NCI-H2081 (cell line): ENCODE measurements at regions not wholly inside any gene's neighbourhood (a gene's known extent, or its start where the extent isn't known, plus 50 kb on each side); places are given as distances from the start of the nearest gene placed in this dataset.
A peak's percentile ranks its signal among the peaks of the same experiment; 100 is the strongest.

Experiments
- DNase-seq, 2 experiments: peaks; one replicate each; lab custom pipeline; 2025; lab: John Stamatoyannopoulos, UW

DNA sequence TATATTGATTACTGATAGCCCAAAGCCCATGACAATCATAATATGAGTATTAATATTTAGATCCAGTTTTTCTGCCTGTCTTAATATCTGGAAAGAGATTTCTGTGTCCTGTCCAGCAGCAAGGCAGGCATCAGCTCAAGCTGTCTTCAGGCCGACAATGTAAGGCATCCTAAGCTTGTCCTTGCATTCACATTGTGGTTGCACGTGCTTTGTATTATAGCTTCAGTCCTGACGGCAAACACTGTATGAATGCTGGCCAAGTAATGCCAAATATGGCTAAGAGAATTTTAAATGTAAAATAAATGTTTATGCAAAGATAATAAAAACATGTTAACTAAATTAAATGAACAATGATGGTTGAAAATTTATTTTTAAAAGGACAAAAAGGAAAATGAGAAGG, 255.7 kb upstream of the RPS6KA3 start:
- no peak for DNase-seq

- DNase-seq: no peak
Measured at GRCh38 chrX:20521222-20521621, 254.5 kb upstream of the RPS6KA3 start.

DNA sequence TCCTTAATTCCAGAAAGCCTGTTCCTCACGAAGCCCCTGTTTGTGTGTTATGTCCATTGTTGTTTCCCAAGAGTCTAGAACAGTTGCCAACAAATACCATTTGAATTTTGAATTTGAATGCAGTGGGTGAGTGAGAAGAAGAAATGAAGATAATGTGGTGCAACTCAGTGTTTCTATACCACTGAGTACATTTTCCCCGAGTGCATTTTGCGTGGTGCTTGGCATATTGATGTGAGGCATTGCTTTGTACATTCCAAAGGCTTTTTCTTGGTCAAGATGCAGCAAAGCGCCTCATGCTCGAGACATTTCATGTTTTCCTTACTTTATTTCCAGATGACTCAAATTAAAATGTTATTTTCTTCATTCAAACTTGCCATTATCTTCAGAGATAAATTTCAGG, 253.1 kb upstream of the RPS6KA3 start:
- no peak for DNase-seq

- DNase-seq: no peak
Measured at GRCh38 chrX:20519146-20519545, 252.4 kb upstream of the RPS6KA3 start.

- DNase-seq: no peak
Measured at GRCh38 chrX:20517565-20517964, 250.9 kb upstream of the RPS6KA3 start.

GRCh38 chrX:20515841-20516461, 249.2 kb upstream of the RPS6KA3 start:
- no peak for DNase-seq

GRCh38 chrX:20514358-20514757, 247.6 kb upstream of the RPS6KA3 start:
- DNase-seq: no peak

GRCh38 chrX:20513185-20513584, 246.5 kb upstream of the RPS6KA3 start:
- no peak for DNase-seq

GRCh38 chrX:20511792-20512191, 245.1 kb upstream of the RPS6KA3 start:
- no peak for DNase-seq

GRCh38 chrX:20507901-20508620, 241.4 kb upstream of the RPS6KA3 start:
- no peak for DNase-seq

- DNase-seq: no peak
Measured at GRCh38 chrX:20506739-20507138, 240.0 kb upstream of the RPS6KA3 start.

- DNase-seq: no peak
Measured at GRCh38 chrX:20500949-20501348, 234.2 kb upstream of the RPS6KA3 start.

DNA sequence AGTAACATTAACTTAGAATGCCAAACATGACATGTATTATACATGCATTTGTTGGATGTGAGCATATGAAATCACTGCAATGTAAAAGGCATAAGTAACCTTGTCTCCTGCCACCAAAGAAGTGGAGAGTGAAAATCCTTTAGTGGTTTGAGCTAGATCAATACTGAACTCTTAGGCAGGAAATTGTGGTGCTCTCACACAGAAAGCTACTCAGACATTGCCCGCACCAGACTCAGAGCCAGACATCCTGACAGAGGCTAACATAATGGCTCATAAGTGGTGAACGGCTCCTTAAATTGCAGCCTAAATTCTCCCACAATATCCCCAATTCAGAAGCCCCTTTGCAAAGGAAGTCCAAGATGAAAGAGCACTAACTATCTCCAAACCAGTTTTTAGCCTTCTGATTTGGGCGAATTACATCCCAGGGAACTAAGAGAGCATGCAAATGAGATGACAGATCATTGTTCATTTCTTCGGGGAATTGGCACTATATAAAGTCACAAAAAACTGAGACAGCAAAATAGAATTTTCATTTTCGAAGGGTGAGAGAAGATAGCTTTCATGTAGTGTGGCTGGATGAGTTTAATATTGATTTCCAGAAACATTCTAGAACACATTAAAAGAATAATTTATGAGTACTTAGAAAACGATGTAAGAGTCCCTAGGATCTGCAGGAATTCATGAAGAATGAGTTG, 233.6 kb upstream of the RPS6KA3 start:
- DNase-seq: no peak

DNA sequence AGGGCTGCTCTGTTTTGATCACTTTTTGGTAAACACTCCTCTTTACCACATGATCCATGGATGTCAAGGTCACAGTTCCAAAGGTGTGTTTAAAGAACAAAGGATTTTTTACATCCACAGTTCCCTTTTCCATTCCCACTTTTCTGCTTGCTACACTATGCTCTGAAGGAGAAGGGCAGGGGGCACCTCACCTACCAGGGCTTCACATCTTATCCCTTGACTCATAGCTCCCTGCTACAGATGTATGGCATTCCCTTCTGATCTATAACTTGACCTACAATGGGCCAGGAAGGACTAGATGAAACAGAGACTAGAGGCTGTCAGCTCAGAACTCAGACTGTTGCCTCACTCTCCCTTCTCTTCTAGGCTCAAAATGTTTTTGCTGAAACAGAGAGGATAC, 233.1 kb upstream of the RPS6KA3 start:
- no peak for DNase-seq

DNA sequence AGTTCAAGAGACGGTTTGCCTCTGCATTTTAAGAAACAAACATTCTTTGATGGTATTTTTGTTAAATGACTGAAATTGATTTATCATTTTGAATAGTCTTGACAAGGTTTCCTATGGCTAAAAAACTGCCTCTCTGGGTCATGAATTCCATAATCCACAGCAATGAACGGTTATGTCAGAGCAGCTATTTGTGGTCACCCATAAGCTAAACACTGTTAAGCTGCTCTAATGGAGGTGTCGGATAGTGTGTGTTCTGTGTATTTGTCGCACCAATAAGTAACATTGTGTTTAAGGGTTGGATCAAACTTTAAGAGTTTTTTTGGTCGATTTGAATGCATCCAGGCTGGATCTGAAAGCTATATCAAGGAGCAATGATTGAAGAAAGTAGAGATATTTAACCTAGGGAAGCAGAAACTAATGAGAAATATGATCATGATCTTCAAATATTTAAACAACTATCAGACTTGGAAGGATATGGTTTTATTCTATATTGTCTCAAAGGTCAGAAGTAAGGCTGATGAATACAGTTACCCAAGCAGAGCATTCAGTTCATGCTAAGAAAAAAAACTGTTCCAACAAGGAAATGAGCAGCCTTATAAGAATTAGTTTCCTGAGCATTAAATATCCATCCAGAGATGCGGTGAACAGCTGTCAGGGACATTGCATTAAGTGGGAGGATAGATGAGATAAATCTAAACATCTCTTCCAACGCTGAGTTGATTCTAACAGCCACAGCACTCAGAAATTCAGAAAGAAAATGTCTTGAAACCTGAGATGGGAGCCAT, 232.3 kb upstream of the RPS6KA3 start:
- no peak for DNase-seq

- DNase-seq: no peak
Measured at GRCh38 chrX:20495575-20495974, 228.9 kb upstream of the RPS6KA3 start.

DNA sequence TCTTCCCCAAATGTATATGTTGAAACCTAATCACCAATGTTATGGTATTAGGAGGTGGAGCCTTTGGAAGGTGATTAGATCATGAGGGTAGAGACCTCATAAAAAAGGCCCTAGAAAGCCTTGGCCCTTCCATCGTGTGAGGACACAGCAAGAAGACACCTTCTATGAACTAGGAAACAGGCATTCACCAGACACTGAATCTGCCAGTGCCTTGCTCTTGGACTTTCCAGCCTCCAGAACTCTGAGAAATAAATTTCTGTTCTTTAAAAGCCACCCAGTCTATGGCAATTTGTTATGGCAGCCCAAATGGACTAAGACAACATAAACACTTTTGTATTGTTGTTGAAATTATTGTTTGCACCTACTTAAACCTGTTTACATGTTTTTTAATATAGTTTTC, 221.8 kb upstream of the RPS6KA3 start:
- DNase-seq: no peak

DNA sequence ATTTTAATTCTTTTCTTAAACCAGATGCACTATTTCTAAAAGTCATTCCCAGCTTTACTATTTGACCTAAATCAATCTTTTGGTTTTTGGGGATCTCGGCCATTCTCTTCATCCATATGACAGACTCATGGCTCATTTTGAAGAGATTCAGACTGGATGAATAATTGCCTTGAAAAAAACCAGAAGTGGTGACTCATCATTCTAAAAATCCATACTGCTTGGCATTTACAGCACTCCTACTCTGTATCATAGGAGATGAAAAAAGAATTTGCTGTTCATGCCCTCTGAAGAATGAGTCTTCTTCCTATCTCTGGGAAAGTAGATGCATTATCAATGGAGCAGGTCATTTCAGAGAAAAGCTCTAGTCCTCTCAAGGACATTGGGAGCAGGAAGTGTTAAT, 220.5 kb upstream of the RPS6KA3 start:
- DNase-seq: no peak

- no peak for DNase-seq
Measured at GRCh38 chrX:20481632-20482031, 214.9 kb upstream of the RPS6KA3 start.

DNA sequence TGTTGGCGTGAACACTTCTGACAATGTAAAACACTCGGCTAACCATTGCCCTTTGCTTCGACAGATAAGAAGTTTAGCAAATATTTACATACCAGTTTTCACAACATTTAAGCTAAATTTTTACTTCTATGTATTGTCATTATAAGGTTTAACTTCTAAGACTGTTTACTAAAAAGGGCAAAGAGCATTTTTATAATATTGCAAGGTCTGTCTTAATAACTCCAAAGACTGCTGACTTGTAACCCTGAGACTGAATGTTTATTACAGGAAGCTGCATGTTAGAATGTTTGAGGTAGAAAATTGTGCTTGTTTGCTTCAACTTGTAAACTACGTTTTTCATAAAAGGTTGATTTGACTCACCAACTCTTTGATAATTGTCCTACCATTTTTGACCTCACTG, 213.2 kb upstream of the RPS6KA3 start:
- DNase-seq: no peak

DNA sequence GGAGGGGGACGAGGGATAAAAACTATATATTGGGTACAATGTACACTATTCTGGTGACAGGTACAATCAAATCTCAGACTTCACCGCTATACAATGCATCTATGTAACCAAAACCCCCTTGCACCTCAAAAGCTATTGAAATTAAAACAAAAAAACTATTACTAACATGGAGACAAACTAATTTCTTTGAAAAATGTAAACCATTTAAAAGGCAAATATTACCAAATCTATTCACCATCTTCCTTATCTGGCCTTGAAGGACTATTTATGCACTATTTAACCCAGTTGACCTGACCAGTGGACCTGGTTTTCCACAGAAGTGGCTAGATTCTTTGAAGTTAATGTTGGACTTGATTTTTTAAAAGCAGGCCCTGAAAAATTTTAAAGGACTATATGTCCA, 212.3 kb upstream of the RPS6KA3 start:
- no peak for DNase-seq

DNA sequence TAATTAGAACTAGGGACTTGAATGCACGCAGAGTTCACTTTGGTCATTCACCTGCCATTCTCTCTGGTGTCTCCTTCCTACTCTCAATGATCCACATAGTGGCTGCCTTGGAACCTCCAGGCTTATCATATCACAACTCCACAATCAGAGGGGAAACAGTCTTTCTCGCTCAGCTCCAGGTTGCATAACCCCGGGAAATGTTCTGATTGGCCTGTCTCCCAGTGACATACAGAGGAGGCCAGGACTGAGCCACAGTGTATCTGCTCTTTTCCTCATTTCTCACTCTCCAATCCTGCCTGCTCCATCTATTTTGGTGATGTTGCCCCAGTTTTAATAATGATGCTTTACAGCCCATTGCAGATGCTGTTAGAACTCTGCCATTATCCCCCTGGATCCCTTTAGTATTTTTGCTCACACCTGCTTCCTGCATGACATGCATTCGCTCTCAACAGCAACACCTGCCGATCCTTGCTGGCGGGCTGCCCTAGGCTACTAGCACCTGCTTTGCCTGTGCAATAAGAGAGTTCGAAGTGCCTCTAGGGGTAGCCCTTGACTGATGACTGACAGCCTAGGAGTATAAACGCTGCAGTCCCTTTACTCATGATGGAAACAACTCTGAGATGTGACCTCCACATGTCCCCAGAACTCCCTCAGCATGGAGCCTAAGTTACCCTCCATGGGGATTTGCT, 211.3 kb upstream of the RPS6KA3 start:
- peak; percentile 91 to 98 for DNase-seq
